ENCODE measurements at regions not wholly inside any gene's neighbourhood (a gene's known extent, or its start where the extent isn't known, plus 50 kb on each side); places are given as distances from the start of the nearest gene placed in this dataset.

DNA sequence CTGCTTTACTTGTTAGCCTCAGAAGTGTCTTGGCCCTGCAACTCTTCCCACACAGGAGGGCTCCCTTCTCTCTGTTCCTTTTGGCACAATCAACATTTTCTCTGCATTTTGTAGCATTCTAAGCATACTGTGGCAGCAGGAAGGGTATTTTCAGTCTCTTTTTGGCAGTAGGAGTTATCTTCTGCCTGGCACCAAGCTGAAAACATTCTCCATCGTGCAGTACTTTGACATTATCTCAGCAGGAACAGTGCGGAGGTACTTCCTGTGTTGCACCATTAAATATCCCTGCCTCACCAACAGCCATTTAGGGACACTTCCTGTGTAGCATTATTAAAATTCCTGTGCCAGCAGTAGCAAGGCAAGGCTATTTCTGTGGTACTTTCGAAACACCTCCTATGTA, 233.2 kb upstream of the SEMA6D start (continued):
- no peak for TF ChIP-seq YY1 (IDR thresholded peaks at IDR 0.05; ENCODE audit: extremely low read depth, insufficient replicate concordance, low read depth, low read length)
- TF ChIP-seq EGR1 (IDR thresholded peaks at IDR 0.05; ENCODE audit: low read depth), result no peak
- no peak for TF ChIP-seq SP1 (IDR thresholded peaks at IDR 0.05; ENCODE audit: low read depth)
- TF ChIP-seq EZH2phosphoT487 (IDR thresholded peaks at IDR 0.05; ENCODE audit: borderline replicate concordance), result no peak

DNA sequence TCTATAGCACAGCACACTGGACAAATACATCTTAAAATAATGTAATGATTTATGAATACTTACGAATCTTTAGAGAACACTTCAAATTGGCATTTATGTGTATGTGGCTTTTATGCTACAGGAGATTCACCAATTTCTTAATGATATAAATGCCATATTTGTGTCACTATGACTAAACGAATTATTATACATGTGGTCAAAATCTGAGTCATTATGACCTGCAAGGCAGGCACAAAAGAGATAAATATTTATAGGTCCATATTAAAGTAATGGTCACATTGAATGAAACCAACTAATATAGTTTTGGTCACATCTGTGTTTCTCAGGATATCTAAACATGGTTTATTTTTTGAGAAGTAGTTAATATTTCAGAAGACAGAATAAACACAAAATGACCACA, 232.3 kb upstream of the SEMA6D start:
- RAD21 ChIA-PET (ENCODE audit: low non-redundant PET in 1 of 2, low total read pairs in 2 of 2, uncharacterized antibody in 2 of 2, unreplicated experiment in 2 of 2), result no interaction called here
- no peaks in the 10 kb centered on the region for H4K20me1 ChIP-seq (ENCODE audit: insufficient read depth)
- peaks cover 9 to 42% of the 10 kb centered on the region in 2 experiments; a peak in 2 of 4 replicates for H3K9me3 ChIP-seq (ENCODE audit: control insufficient read depth in 1 of 2, insufficient read depth in 1 of 2, low read depth in 1 of 2, low read length in 2 of 2)
- no peak overlapping the region for H3K9ac ChIP-seq (ENCODE audit: low read length)
- POLR2A ChIA-PET, result no interaction called here
- H3K4me1 ChIP-seq (ENCODE audit: control insufficient read depth in 1 of 2, insufficient read depth in 2 of 2, low read length in 2 of 2), result no peaks in the 10 kb centered on the region
- CTCF ChIA-PET, result no interaction called here
- H3K9me2 ChIP-seq (ENCODE audit: insufficient read depth), result no peaks in the 10 kb centered on the region
- no peaks in the 10 kb centered on the region for H3K27me3 ChIP-seq (ENCODE audit: insufficient read depth, low read length)
- no peaks in the 10 kb centered on the region for H3K36me3 ChIP-seq (ENCODE audit: control insufficient read depth in 1 of 2, insufficient read depth in 2 of 2, low read length in 2 of 2)
- H3K27ac ChIP-seq (ENCODE audit: low read depth, low read length), result no peak overlapping the region
- TF ChIP-seq, protein P1, sequence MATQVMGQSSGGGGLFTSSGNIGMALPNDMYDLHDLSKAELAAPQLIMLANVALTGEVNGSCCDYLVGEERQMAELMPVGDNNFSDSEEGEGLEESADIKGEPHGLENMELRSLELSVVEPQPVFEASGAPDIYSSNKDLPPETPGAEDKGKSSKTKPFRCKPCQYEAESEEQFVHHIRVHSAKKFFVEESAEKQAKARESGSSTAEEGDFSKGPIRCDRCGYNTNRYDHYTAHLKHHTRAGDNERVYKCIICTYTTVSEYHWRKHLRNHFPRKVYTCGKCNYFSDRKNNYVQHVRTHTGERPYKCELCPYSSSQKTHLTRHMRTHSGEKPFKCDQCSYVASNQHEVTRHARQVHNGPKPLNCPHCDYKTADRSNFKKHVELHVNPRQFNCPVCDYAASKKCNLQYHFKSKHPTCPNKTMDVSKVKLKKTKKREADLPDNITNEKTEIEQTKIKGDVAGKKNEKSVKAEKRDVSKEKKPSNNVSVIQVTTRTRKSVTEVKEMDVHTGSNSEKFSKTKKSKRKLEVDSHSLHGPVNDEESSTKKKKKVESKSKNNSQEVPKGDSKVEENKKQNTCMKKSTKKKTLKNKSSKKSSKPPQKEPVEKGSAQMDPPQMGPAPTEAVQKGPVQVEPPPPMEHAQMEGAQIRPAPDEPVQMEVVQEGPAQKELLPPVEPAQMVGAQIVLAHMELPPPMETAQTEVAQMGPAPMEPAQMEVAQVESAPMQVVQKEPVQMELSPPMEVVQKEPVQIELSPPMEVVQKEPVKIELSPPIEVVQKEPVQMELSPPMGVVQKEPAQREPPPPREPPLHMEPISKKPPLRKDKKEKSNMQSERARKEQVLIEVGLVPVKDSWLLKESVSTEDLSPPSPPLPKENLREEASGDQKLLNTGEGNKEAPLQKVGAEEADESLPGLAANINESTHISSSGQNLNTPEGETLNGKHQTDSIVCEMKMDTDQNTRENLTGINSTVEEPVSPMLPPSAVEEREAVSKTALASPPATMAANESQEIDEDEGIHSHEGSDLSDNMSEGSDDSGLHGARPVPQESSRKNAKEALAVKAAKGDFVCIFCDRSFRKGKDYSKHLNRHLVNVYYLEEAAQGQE (IDR thresholded peaks at IDR 0.05; ENCODE audit: low read depth), result no peak
- no peak for TF ChIP-seq POLR2A (IDR thresholded peaks at IDR 0.05; ENCODE audit: borderline replicate concordance, extremely low read depth, insufficient read depth, insufficient read length)
- no peak for TF ChIP-seq POLR2AphosphoS5 (IDR thresholded peaks at IDR 0.05; ENCODE audit: low read depth, low read length)
- no peak for TF ChIP-seq TCF7L2 (IDR thresholded peaks at IDR 0.05; ENCODE audit: borderline replicate concordance, extremely low read depth, insufficient read depth, insufficient read length)
- TF ChIP-seq EGR1 (IDR thresholded peaks at IDR 0.05; ENCODE audit: low read depth), result no peak
- no peak for TF ChIP-seq SP1 (IDR thresholded peaks at IDR 0.05; ENCODE audit: low read depth)
- no peak for TF ChIP-seq JUND (IDR thresholded peaks at IDR 0.05)
- no peak for TF ChIP-seq ZNF274 (IDR thresholded peaks at IDR 0.05; ENCODE audit: low read depth, low read length)
- no peak for TF ChIP-seq SRF (IDR thresholded peaks at IDR 0.05; ENCODE audit: low read depth)
- TF ChIP-seq ZBTB33 (IDR thresholded peaks at IDR 0.05; ENCODE audit: extremely low read depth, insufficient replicate concordance, low read length), result no peak
- TF ChIP-seq FOSL1 (IDR thresholded peaks at IDR 0.05; ENCODE audit: low read depth), result no peak
- TF ChIP-seq, protein P2, sequence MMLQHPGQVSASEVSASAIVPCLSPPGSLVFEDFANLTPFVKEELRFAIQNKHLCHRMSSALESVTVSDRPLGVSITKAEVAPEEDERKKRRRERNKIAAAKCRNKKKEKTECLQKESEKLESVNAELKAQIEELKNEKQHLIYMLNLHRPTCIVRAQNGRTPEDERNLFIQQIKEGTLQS (IDR thresholded peaks at IDR 0.05), result no peak
- TF ChIP-seq RAD21 (IDR thresholded peaks at IDR 0.05; ENCODE audit: low read depth), result no peak
- TF ChIP-seq EZH2 (IDR thresholded peaks at IDR 0.05), result no peak
- TF ChIP-seq CTCF (IDR thresholded peaks at IDR 0.05 in 2 of 3, conservative IDR thresholded peaks at IDR 0.05 in 1 of 3; ENCODE audit: borderline replicate concordance in 1 of 3, insufficient read depth in 1 of 3, low read depth in 2 of 3, low read length in 2 of 3), result no peak
- no peak for TF ChIP-seq EZH2phosphoT487 (IDR thresholded peaks at IDR 0.05; ENCODE audit: borderline replicate concordance)
- no peak for TF ChIP-seq CEBPB (IDR thresholded peaks at IDR 0.05; ENCODE audit: low read depth)
- no peak for TF ChIP-seq CBX3 (IDR thresholded peaks at IDR 0.05; ENCODE audit: low read depth)
- ATAC-seq, result no peak
- no peak for DNase-seq (ENCODE audit: low read depth, low spot score)
- no peak overlapping the region for H3K4me2 ChIP-seq (ENCODE audit: low read length)
- BruUV-seq (replicated peaks), result no TSS peak
- H3K79me2 ChIP-seq (ENCODE audit: insufficient read depth, low read length), result no peaks in the 10 kb centered on the region
- H3K4me3 ChIP-seq (replicated peaks in 1 of 2; ENCODE audit: low read depth in 1 of 2, low read length in 2 of 2), result no peak overlapping the region
- H2AFZ ChIP-seq (ENCODE audit: low read depth, low read length, poor library complexity, severe bottlenecking), result no peak overlapping the region
- intact Hi-C loops (cut with micrococcal nuclease), result no loop called here

Measured in HCT116 (cell line).